Fibroblast of skin of left quadriceps (primary cell): ENCODE measurements at regions not wholly inside any gene's neighbourhood (a gene's known extent, or its start where the extent isn't known, plus 50 kb on each side); places are given as distances from the start of the nearest gene placed in this dataset.

Source experiments
- DNase-seq, 2 experiments: peaks; one replicate each; pipeline ENCODE4 v3.0.0-alpha.2; 2013; ENCODE audit warnings: low read depth in 2 of 2

DNA sequence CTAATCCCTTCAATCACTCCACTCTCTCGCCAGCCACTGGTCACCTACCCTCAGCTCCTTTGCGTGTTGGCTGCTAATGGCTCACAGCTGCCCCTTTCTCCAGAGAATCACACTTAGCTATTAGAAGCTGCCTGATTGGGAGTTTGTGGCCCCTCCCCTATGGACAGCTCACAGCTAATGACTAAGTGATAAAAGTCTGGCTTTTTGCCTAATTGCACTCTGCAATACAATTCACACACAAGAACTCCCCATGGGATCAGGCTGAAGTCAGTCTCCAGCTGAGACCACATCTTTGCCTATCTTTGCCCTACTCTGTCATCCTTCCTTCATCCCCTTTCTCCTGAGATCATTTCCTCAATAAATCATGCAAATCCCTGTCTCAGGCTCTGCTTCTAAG lies 701.9 kb upstream of the RAB6C start:
- peak; percentile 39 to 43 for DNase-seq

DNA sequence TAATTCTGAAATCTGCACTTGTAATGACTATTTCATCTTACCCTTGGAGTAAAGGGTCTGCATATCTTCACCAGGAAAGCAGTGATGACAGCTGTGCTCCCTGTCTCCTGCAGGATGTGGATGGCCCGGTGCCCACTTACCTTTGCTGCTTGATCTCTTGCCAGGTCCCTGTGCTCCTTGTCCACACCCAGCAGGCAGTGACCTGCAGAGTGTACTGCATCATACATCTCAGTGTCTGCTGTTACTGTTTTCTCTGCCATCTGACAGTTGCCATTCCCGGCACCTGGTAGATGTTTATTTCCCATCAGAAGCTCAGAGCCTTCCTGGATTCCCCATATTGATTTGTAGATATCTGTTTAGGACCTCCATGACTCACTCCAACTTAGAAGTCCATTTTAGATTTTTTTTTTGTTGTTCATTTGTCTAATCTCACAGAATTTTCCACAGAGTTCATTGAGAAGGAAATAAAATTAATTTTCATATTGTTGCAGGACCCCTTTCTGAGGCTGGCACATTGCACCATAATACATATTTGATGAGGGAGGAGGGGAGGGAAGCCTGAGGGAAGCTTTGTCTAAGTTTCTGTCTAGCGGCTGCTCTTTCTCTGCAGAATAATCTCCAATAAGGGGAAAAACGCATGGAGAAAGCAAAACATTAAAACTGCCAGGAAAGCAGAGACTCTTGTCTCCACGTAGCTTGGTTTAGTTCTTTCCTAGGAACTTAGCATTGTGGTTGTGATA lies 697.5 kb upstream of the RAB6C start:
- DNase-seq, result no peak

DNA sequence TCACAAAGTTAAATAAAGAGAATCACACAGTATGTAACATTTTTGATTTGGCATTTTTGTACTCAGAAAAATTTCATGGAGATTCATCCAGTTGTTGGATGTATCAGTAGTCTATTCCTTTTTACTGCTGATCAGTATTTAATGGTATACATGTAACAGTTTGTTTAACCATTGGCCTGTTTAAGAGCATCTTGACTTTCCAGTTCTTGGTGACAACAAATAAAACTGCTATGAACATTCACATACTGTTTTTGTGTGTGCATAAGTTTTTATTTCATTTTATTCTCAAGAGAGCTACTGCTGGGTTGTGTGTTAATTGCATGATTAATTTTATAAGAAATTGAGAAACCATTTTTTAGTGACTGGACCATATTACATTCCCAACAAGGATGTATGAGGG lies 694.5 kb upstream of the RAB6C start:
- no peak for DNase-seq

- DNase-seq, result no peak
Observed at GRCh38 chr2:129293326-129293725, 686.1 kb upstream of the RAB6C start.

DNA sequence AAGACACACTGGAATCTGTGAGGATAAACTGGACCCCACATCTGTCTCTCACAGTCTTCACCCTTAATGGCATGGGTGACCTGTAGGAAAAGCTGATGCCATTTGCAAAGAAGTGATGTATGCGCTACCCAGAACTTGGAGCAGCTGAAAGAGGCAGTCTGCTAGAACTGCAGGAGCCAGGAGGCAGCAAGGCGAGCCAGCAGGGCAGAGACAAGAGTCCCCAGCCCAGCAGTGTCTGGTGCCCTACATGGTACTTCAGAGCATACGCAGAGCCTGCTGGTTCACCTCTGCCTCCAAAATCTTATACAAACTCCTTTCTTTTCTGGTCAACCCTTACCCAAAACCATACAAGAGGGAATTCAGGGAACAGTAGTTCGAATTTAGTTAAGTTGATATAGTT lies 683.1 kb upstream of the RAB6C start:
- no peak for DNase-seq

DNA sequence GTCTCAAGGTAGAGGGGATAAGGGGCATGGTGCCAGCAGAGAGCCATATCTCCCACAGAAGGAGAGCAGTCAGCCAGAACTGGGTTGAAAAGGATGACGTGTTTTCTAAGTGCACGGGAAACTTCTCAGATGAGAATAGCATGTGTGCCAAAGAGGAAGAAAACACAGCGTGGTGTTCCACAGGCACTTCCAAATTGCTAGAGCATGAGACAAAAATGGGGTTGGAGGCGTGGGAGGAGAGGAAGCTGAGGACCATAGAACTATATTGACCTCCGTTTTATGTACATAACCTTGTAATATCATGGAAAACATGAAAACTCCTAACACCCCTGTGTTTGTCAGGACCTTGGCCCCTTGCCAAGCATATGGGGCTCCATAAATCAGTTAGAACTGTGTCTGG lies 682.7 kb upstream of the RAB6C start:
- DNase-seq, result no peak

- no peak for DNase-seq
Observed at GRCh38 chr2:129297430-129297829, 682.0 kb upstream of the RAB6C start.

- DNase-seq, result no peak
Observed at GRCh38 chr2:129299338-129299737, 680.1 kb upstream of the RAB6C start.

DNA sequence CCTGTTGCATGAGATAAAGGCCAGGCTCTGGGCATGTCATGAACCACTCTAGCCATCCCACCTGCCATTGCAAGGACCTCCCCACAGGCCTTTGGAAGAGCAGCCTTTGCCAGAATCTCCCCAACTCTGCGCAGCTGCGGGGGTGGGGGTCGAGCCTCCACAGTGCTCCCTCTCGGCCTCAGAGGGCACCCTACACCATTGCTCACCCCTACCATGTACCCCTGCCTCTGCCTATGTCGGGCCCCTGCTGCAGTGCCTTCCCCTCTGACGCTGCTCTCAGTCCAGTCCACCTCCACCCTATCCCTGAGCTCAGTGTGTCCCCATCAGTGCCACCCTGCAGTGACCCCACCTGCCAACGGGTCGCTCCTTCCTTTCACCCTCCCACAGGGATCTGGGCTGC lies 679.7 kb upstream of the RAB6C start:
- no peak for DNase-seq

GRCh38 chr2:129300456-129300855 lies 679.0 kb upstream of the RAB6C start:
- no peak for DNase-seq

- DNase-seq, result no peak
Observed at GRCh38 chr2:129301431-129301913, 678.0 kb upstream of the RAB6C start.

DNA sequence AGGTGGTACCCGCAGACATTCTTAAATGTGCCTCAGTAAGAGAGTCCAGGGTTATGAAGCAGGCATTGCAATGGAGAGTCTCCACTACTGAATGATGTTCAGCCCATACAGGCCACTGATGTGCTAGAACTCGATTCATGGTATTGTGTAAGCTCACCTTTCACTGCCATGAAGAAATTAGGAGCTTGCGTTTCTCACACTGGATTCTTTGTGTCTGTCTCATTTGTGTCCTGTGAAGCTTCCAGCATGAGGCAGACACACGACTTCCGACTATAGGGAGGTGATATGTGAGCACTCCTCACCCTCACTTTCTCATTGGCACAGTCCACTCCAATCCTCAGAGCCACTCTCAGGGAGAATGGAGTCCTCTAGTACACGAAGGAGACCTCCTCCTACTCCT lies 677.4 kb upstream of the RAB6C start:
- no peak for DNase-seq

- DNase-seq, result no peak
Observed at GRCh38 chr2:129302561-129303183, 676.8 kb upstream of the RAB6C start.

DNA sequence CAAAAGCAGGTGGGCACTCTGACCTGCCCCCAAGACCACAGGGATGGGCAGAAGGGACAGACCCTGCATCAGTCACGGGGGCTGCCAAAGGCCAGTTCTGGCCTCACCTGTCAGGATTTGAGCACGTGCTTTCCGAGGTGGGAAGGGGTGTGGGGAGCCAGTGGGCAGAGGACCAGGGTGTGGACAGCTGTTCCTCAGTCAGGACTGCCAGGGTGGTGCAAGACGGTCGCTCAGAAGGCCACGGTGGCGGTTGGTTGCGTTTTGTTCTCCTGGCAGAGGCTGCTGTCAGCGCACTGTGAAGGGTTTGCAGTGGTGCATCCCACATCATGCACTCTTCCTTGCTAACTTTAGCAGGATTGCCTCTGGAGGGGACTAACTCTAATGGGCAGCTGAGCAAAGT lies 665.3 kb upstream of the RAB6C start:
- DNase-seq, result no peak

DNA sequence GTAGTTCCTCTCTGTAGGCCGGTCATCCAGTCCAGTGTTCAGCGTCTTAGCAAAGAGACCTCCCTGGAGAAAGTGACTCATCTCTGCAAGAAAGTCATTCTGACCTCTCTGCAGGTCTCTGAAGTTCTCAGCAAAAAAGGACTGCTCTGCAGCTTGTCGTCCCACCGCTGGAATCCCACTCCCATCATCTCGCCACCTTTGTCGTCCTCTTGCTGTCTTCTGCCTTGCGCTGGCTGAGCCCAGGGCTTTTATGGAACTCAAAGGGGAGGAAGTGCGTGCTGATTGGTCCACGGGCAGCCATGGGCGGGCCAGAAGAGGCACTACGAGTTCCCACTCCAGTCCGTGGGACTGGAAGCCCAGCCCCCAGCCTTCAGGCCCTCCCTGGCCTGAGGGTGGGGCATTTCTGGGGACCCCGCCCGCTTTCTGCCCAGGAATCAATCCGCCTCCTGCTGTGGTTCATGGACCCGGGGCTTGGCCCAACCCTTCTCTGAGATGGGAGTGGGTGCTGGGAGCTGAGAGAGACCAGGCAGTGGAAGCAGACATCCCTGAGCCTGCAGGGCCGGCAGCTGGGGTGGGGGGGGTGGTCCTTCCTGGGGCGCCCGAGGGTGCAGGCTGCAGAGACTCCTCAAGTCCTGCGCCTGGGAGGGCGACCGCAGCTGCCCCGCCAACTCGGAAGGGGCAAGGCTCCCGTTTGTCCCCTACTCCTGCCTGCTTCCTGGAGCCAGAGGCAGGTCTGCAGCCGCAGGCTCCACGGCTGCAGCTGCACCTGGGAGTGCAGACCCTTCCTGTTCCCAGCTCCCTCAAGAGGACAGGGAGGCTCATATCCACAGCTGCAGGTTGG lies 660.7 kb upstream of the RAB6C start:
- no peak for DNase-seq

- no peak for DNase-seq
Observed at GRCh38 chr2:129319422-129319717, 660.1 kb upstream of the RAB6C start.

GRCh38 chr2:129320288-129320687 lies 659.2 kb upstream of the RAB6C start:
- DNase-seq, result no peak

- DNase-seq, result no peak
Observed at GRCh38 chr2:129324349-129324748, 655.1 kb upstream of the RAB6C start.

DNA sequence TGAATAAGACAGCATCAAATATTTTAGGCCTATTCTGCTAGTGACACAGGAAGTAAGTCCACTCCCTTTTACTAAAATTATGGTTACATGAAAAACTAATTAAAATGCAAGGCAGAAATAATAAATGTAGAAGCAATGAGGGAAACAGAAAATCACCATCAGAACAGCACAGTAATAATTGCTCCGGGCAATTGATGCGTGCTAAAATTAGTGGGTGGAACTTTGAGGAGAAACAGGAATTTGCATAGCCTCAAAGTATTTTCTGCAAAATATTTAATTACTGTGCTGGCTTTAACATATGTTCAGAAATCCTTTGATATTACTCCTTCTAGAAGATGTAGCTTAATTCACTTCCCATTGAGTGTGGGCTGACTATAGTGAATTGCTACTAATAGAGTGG lies 654.3 kb upstream of the RAB6C start:
- DNase-seq, result no peak

- no peak for DNase-seq
Observed at GRCh38 chr2:129329574-129329973, 649.9 kb upstream of the RAB6C start.

DNA sequence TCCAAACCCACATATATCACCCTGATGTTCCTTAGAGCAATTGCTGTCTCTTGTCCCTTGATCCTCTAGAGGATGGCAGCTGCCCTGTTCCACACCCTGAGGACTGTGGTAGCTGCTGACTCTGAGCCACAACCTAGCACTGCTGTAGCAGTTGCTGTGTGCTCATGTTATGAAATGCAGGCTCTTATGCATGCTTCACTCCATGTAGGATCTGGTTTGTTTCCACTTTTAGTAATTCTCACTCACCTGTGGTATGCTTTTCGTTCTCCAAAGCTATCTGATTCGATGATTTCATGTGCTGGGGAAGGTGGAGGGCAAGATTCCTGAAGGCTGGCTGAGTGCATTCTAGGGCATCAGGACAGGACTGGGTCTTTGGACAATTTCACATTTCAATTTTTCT lies 649.0 kb upstream of the RAB6C start:
- DNase-seq, result no peak

DNA sequence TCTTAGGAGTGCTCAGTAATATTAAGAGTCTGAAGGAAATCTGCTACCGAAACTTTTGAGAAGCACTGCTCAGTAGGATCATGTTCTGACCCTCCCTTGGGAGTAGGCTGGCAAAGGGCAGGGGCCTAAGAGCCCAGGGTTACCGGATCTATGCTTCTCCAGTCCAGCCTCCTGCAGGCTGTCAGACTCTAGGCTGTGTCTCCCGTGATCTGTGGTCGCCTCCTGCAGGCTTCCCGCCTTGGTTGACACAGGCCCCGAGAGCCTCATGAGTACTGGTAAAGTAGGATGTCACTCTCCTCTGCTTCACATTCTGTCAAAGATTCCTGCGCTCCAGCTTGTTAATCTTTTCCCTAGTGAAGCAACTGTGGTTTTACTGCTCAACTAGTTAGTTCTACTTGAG lies 647.8 kb upstream of the RAB6C start:
- DNase-seq, result no peak

- no peak for DNase-seq
Observed at GRCh38 chr2:129334128-129334527, 645.3 kb upstream of the RAB6C start.
